Osteocyte (in vitro differentiated cells): ENCODE measurements at regions not wholly inside any gene's neighbourhood (a gene's known extent, or its start where the extent isn't known, plus 50 kb on each side); places are given as distances from the start of the nearest gene placed in this dataset.

Experiments used
- DNase-seq: peaks from one replicate; pipeline ENCODE4 v3.0.0; 2021; ENCODE audit warnings: mixed read lengths; ENCODE audit not compliant: unreplicated experiment; ENCODE audit errors: extremely low spot score
- H3K27ac Mint-ChIP-seq: one replicate; pipeline ENCODE4 v1.8.0; 2021; ENCODE audit warnings: mild to moderate bottlenecking, mixed read lengths; ENCODE audit not compliant: unreplicated experiment
- H3K27me3 Mint-ChIP-seq: one replicate; pipeline ENCODE4 v1.8.0; 2021; ENCODE audit warnings: mixed read lengths; ENCODE audit not compliant: unreplicated experiment
- H3K36me3 Mint-ChIP-seq: one replicate; pipeline ENCODE4 v1.8.0; 2021; ENCODE audit warnings: mixed read lengths; ENCODE audit not compliant: unreplicated experiment
- H3K4me1 Mint-ChIP-seq: one replicate; pipeline ENCODE4 v1.8.0; 2021; ENCODE audit warnings: mixed read lengths; ENCODE audit not compliant: unreplicated experiment
- H3K4me3 Mint-ChIP-seq: one replicate; pipeline ENCODE4 v1.8.0; 2021; ENCODE audit warnings: mild to moderate bottlenecking, moderate library complexity, mixed read lengths; ENCODE audit not compliant: unreplicated experiment
- H3K9me3 Mint-ChIP-seq: one replicate; pipeline ENCODE4 v1.8.0; 2021; ENCODE audit warnings: mixed read lengths; ENCODE audit not compliant: unreplicated experiment
- TF ChIP-seq, protein P1 (sequence below): fragments of 200-600 bp; sonication (generic); IDR thresholded peaks from 2 replicates; pipeline ENCODE4 v1.5.0; 2021; ENCODE audit warnings: antibody characterized with exemption, mild to moderate bottlenecking, moderate library complexity

DNA sequence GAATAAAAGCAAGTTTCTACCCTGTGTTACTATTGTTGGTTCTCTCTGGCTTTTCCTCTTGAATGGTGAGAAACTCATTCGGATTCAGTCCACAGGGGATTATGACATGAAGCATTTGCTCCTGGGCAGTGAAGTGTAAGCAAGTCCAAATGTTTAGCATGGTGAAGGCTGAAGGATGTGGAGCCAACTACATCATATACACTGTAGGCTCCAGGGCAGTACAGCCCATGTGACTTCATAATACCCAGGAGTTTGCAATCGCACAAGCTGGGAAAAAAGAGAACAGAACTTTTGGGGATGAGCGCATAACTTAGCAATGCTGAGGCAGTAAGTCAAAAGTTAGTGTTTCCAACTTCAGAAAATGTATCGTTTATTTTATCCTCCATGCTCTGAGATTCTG, 695.7 kb upstream of the POU3F3 start:
- no peak overlapping the region for H3K4me3 Mint-ChIP-seq
- H3K36me3 Mint-ChIP-seq: no peaks in the 10 kb centered on the region
- H3K9me3 Mint-ChIP-seq: no peaks in the 10 kb centered on the region
- DNase-seq: no peak
- TF ChIP-seq, protein P1, sequence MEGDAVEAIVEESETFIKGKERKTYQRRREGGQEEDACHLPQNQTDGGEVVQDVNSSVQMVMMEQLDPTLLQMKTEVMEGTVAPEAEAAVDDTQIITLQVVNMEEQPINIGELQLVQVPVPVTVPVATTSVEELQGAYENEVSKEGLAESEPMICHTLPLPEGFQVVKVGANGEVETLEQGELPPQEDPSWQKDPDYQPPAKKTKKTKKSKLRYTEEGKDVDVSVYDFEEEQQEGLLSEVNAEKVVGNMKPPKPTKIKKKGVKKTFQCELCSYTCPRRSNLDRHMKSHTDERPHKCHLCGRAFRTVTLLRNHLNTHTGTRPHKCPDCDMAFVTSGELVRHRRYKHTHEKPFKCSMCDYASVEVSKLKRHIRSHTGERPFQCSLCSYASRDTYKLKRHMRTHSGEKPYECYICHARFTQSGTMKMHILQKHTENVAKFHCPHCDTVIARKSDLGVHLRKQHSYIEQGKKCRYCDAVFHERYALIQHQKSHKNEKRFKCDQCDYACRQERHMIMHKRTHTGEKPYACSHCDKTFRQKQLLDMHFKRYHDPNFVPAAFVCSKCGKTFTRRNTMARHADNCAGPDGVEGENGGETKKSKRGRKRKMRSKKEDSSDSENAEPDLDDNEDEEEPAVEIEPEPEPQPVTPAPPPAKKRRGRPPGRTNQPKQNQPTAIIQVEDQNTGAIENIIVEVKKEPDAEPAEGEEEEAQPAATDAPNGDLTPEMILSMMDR: no peak
- H3K27me3 Mint-ChIP-seq: peaks cover 3% of the 10 kb centered on the region
- no peaks in the 10 kb centered on the region for H3K4me1 Mint-ChIP-seq
- H3K27ac Mint-ChIP-seq: no peak overlapping the region

DNA sequence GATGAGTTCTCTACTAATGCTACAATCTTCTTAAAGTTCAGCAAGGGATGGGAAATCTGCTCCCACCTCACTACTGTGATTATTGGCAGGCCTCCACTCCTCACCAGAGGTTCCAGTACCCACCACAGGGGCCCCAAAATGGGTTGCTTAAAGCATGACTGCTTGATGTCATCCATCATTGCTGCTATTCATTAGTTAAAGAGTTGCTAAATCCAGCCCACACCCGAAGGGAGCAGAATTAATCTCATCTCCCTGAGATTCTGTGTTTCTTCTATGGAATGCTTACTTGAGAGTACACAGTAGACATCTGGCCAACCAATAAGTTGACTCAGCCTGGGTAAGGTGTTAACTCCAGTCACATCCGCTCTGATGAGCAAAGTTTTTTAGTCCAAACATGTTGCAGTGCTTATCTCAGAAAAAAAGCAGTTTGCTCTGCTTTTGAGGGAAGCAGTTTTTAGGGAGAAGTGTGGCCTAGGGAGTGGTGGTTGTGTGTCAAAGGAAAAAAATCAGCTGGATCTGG, 690.2 kb upstream of the POU3F3 start:
- Mint-ChIP-seq H3K9me3 (no peaks in the 10 kb centered on the region), H3K27ac (no peak overlapping the region), H3K4me3 (no peak overlapping the region), H3K27me3 (no peaks in the 10 kb centered on the region), H3K4me1 (peaks cover 4% of the 10 kb centered on the region), H3K36me3 (no peaks in the 10 kb centered on the region)
- TF ChIP-seq, protein P1: no peak
- no peak for DNase-seq

DNA sequence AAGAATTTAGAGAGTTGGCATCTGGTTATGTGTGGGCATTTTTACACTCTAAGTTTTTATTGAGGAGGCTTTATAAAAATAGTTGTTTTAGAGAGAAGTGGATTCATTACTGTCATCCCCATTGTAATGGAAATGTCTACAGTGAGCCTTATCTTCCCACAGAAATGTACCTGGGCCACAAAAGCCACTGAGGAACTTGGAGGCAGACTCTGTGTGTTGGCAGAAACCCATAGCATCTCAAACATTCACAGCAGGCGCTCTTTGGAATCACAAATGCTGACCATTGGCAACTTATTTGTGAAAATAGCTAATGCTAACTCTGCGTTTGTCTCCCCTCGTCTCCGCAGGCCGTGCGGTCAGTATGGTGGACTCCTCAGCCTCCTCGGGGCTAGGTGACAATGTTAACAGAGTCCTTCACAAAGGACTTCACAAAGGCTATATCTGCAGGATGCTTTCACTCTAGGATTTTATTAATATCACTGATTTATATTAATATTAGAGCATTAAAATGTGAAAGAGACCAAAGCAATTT, 689.1 kb upstream of the POU3F3 start:
- Mint-ChIP-seq H3K27ac (no peak overlapping the region), H3K27me3 (no peaks in the 10 kb centered on the region), H3K4me1 (peaks cover 4% of the 10 kb centered on the region), H3K9me3 (no peaks in the 10 kb centered on the region), H3K4me3 (no peak overlapping the region), H3K36me3 (no peaks in the 10 kb centered on the region)
- DNase-seq: no peak
- TF ChIP-seq, protein P1: no peak

DNA sequence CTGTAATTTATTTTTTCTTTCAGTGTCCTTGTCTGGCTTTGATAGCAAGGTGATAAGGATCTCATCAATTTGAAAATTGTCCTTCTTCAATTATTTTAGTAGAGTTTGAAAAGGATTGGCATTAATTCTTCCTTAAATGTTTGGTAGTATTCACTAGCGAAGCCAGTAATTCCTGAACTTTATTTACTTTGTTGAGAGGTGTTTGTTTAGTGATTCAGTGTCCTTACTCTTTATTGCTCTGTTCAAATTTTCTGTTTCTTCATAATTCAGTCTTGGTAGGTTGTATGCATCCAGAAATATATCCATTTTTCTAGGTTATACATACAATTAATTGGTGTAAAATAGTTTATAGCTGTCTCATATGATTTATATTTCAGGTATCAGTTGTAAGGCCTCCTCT, 676.7 kb upstream of the POU3F3 start:
- H3K9me3 Mint-ChIP-seq: peaks cover 16% of the 10 kb centered on the region
- no peaks in the 10 kb centered on the region for H3K36me3 Mint-ChIP-seq
- no peaks in the 10 kb centered on the region for H3K27me3 Mint-ChIP-seq
- DNase-seq: no peak
- no peak overlapping the region for H3K4me3 Mint-ChIP-seq
- TF ChIP-seq, protein P1: no peak
- H3K27ac Mint-ChIP-seq: no peak overlapping the region
- H3K4me1 Mint-ChIP-seq: no peaks in the 10 kb centered on the region

DNA sequence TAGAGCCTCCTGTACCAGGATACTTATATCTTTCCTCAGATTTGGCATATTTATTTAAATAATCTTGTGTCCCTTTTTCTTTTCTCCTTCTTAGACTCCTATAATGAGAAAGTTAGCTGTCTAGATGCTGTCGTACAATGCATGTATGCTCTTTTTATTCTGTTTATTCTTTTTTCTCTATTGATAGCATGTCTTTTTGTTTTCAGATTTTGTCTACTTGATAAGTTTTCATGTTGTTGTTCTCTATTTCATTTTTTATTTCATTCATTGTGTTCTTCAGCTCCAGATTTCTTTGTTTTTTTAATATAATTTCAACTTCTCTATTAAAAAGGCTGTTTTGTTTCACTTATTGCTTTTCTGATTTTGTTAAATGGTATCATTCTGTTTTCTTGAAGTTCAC, 674.3 kb upstream of the POU3F3 start:
- H3K4me1 Mint-ChIP-seq: no peaks in the 10 kb centered on the region
- no peak overlapping the region for H3K4me3 Mint-ChIP-seq
- no peaks in the 10 kb centered on the region for H3K27me3 Mint-ChIP-seq
- DNase-seq: no peak
- H3K36me3 Mint-ChIP-seq: no peaks in the 10 kb centered on the region
- TF ChIP-seq, protein P1: no peak
- no peak overlapping the region for H3K27ac Mint-ChIP-seq
- H3K9me3 Mint-ChIP-seq: peaks cover 22% of the 10 kb centered on the region
